Activated CD4-positive, alpha-beta T cell treated with anti-CD3 and anti-CD28 coated beads, Interleukin-2, amount 10 ng/mL, durations not matched to agents 24 days and 14 days (primary cell): ENCODE measurements at regions not wholly inside any gene's neighbourhood (a gene's known extent, or its start where the extent isn't known, plus 50 kb on each side); places are given as distances from the start of the nearest gene placed in this dataset.

ENCODE experiments used
- DNase-seq: peaks from one replicate; pipeline ENCODE4 v3.0.0; 2022
- H3K27ac Mint-ChIP-seq: one replicate; pipeline ENCODE4 v1.8.0; 2022; ENCODE audit warnings: mild to moderate bottlenecking, mixed read lengths
- H3K27me3 Mint-ChIP-seq: one replicate; pipeline ENCODE4 v1.8.0; 2022; ENCODE audit warnings: mixed read lengths
- H3K36me3 Mint-ChIP-seq: one replicate; pipeline ENCODE4 v1.8.0; 2022; ENCODE audit warnings: low read depth, mild to moderate bottlenecking, mixed read lengths
- H3K4me1 Mint-ChIP-seq: one replicate; pipeline ENCODE4 v1.8.0; 2021; ENCODE audit warnings: mixed read lengths
- H3K4me3 Mint-ChIP-seq: one replicate; pipeline ENCODE4 v1.8.0; 2022; ENCODE audit warnings: mild to moderate bottlenecking, moderate library complexity, mixed read lengths
- H3K9me3 Mint-ChIP-seq: one replicate; pipeline ENCODE4 v1.8.0; 2021; ENCODE audit warnings: mixed read lengths
- intact Hi-C: fragments of 100-400 bp; cut with micrococcal nuclease; formaldehyde crosslinking; loops from one replicate; pipeline ENCODE4 v1.15.1; 2023

DNA sequence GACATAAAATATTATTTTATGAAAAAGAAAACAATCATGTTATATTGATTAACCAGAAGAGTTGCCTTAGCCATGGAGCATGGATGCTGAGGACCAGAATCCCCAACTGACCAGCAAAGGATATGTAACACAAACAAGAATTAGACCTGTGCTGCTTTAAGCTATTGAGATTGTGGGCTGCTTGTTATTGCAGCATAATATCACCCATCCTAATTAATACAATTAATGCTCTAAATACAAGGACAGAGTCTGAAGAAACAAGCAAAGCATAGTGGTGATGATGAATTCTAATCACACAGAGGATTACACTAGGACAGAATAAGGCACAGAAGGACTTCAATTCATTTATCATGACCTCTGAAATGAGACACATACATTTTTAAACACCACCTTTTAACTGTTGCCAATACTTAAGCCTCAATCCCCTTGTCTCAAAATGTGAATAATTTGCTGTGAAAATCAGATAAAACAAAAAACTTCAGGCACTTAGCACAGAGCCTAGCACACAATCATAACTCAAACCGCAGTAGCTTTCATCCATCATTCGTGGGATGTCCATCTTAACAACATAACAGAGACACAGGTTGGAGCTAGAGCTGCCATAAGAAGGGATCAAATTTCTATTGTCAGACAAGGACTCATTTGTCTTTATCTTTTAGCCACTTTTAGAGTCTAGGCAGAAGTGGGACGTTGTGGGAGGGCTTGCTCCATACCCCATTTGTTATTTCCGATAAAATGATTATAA is 449.6 kb upstream of the DCN start:
- peaks cover 14% of the 10 kb centered on the region for H3K9me3 Mint-ChIP-seq
- intact Hi-C loops = no loop called here
- H3K4me1 Mint-ChIP-seq = no peaks in the 10 kb centered on the region
- H3K27me3 Mint-ChIP-seq = no peaks in the 10 kb centered on the region
- no peak overlapping the region for H3K4me3 Mint-ChIP-seq
- no peak for DNase-seq
- no peak overlapping the region for H3K27ac Mint-ChIP-seq
- H3K36me3 Mint-ChIP-seq = no peaks in the 10 kb centered on the region

DNA sequence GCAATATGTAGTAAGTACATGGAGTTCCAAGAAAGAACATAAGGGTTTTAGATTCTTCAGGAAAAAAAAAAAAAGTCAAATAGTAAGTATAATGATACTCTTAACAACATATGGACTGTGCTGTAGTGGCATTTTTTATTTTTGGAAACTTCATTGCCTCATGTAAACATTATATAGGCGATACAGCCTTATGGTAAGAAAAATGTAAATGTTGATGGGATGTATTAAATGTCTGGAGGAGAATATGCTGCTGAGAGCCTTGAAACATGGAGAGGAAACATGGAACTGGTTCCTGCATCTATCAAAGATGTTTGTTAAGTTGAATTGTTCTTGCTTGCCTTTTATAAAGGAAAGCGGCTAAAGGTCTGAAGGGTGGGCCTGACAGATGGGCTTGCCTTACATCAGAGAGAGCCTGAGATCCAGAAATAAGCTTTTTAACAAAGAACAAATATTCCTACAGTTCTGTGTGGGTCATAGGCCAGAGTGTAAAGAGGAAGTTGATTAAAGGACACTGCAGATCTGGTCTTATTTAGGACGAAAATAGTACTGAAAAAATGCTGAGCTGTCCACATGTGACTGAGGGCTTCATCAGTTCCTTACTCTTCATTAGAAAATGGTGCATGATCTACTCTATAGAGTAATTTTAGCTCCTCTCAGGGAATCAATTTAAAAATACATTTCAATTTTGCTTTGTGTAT is 448.1 kb upstream of the DCN start:
- no peak for DNase-seq
- Mint-ChIP-seq H3K4me1 (no peaks in the 10 kb centered on the region), H3K27me3 (no peaks in the 10 kb centered on the region), H3K36me3 (no peaks in the 10 kb centered on the region), H3K9me3 (peaks cover 14% of the 10 kb centered on the region), H3K4me3 (no peak overlapping the region), H3K27ac (no peak overlapping the region)
- intact Hi-C loops = no loop called here

DNA sequence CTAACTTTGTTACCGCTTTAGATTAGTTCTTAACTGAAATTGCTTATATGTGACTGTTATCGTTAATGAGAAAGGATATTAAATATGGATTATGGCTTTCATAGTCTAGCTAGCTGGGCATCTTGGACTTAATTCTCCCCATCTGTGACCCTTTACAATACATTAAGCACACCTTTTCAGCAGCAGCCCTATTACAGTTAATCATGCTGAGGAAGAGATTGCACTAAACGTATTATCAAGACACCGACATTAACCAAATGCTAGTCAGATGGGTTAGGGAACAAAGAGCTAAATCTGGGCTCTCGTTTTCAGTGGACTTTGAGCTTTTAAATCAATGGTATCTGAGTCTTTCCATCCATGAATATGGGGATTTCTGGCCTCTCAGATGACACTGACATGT is 447.5 kb upstream of the DCN start:
- Mint-ChIP-seq H3K27me3 (no peaks in the 10 kb centered on the region), H3K9me3 (peaks cover 15% of the 10 kb centered on the region), H3K36me3 (no peaks in the 10 kb centered on the region), H3K27ac (no peak overlapping the region), H3K4me1 (no peaks in the 10 kb centered on the region), H3K4me3 (no peak overlapping the region)
- intact Hi-C loops = no loop called here
- DNase-seq = no peak

DNA sequence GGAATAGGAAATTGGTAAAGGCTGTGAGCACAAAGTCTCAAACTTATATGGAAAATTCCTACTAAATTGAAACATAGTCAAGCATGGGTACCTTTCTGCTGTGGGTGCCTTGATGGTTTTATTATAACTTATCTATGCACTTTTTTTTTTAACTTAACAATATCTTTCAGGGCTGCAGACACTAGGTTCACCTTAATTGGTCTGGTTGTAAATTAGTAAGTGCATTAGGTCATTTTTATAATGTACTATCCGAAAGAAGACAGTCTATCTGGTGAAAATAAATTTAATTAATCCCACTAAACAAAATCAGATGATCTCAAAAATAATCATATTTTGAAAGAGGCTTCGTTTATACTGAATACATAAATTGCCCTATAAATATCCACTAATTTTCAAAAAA is 446.8 kb upstream of the DCN start:
- Mint-ChIP-seq H3K27me3 (no peaks in the 10 kb centered on the region), H3K4me1 (no peaks in the 10 kb centered on the region), H3K36me3 (no peaks in the 10 kb centered on the region), H3K9me3 (peaks cover 16% of the 10 kb centered on the region), H3K4me3 (no peak overlapping the region), H3K27ac (no peak overlapping the region)
- DNase-seq = no peak
- intact Hi-C loops = no loop called here

DNA sequence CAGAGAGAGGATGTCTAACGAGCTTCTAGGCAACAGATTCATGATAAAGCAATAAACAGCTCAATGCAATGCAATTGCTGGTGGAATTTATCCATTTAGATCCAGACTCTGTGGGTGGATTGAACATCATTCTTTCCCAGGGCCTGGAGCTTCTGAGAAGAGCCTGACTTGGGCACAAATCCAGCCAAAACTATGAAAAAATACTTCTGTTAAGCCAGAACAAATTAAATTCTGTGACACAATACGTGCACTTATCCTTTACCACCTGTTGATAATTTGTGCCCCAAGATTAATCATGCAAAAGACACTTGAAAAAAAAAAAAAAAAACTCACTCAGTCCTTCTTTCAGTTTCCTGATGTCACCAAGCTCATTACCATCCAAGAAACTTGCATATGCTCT is 446.0 kb upstream of the DCN start:
- Mint-ChIP-seq H3K27ac (no peak overlapping the region), H3K4me3 (no peak overlapping the region), H3K4me1 (no peaks in the 10 kb centered on the region), H3K27me3 (no peaks in the 10 kb centered on the region), H3K36me3 (no peaks in the 10 kb centered on the region), H3K9me3 (peaks cover 16% of the 10 kb centered on the region)
- intact Hi-C loops = no loop called here
- no peak for DNase-seq

DNA sequence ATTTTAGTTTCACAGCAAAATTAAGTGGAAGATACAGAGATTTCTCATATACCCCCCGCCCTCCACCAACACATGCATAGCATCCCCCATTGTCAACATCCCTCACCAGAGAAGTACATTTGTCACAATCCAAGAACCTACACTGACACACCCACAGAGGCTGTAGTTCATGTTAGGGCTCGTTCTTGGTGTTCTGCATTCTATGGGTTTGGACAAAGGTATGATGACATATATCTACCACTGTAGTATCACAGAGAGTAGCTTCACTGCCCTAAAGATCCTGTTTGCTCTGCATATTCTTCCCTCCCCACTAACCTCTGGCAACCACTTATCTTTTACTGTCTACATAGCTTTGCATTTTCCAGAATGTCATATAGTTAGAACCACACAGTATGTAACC is 444.6 kb upstream of the DCN start:
- Mint-ChIP-seq H3K4me1 (no peaks in the 10 kb centered on the region), H3K27me3 (no peaks in the 10 kb centered on the region), H3K4me3 (no peak overlapping the region), H3K27ac (no peak overlapping the region), H3K9me3 (peaks cover 14% of the 10 kb centered on the region), H3K36me3 (no peaks in the 10 kb centered on the region)
- intact Hi-C loops = no loop called here
- no peak for DNase-seq

DNA sequence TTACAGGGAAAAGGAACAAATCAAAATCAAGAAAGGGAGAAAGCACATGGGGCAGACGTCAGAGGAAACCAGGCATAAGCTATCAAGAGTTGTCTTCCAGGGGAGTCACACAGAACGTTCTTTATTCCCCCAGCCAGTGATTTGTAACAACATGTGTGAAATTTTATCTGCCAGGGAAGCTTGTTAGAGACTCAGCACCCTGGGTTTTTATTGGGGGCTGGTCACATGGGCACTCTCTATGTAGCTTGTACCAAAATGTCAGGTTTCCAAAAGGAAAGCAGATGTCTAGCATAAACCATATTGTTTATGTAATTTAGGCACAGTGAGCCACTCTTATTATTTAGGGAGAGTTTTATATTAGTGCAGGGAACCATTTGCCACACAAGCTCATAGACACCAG is 440.4 kb upstream of the DCN start:
- peaks cover 10% of the 10 kb centered on the region for H3K9me3 Mint-ChIP-seq
- H3K27ac Mint-ChIP-seq = no peak overlapping the region
- no peaks in the 10 kb centered on the region for H3K27me3 Mint-ChIP-seq
- H3K4me1 Mint-ChIP-seq = peaks cover 2% of the 10 kb centered on the region
- no peak for DNase-seq
- no peak overlapping the region for H3K4me3 Mint-ChIP-seq
- H3K36me3 Mint-ChIP-seq = no peaks in the 10 kb centered on the region
- intact Hi-C loops = no loop called here

DNA sequence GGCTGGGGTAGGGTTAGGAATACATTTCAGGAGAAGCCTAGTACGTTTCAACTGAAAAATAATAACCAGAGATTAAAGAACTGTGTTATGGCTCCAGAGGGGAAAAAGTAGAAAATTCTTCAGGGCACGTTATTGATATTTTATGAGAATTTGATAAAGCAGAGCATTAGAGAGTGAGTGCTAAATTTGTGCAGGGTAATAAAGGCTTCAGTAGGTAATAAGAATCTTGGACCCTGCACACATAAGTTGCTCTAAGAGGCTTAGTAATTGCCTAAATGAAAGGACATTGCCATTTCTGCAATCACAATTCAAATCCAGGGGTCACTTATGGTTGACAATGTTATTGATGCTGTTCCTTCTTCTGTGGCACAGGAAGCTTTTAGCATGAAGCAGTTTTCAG is 439.4 kb upstream of the DCN start:
- H3K27me3 Mint-ChIP-seq = no peaks in the 10 kb centered on the region
- no peak overlapping the region for H3K4me3 Mint-ChIP-seq
- H3K27ac Mint-ChIP-seq = no peak overlapping the region
- DNase-seq = no peak
- H3K4me1 Mint-ChIP-seq = peaks cover 6% of the 10 kb centered on the region
- H3K36me3 Mint-ChIP-seq = no peaks in the 10 kb centered on the region
- intact Hi-C loops = no loop called here
- peaks cover 10% of the 10 kb centered on the region for H3K9me3 Mint-ChIP-seq

DNA sequence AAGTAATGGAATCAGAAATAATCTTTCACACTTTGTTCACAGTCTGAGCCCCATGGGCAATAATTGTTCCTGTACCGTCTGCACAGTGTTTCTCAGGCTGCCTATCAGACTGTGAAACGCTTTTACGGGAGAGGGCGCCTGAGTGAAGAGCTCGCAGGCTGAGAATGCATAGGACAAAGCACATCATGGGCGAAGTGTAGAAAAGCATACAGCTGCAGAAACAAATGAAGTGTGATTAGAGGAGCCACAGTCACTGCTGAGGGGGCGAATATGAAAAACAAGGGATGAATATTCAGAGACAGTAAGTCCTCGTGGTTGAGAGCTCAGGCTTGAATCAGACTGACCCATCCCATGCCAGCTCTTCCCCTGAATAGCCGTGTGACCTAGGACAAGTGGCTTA is 438.4 kb upstream of the DCN start:
- peaks cover 6% of the 10 kb centered on the region for H3K4me1 Mint-ChIP-seq
- intact Hi-C loops = no loop called here
- no peak overlapping the region for H3K4me3 Mint-ChIP-seq
- DNase-seq = no peak
- H3K27me3 Mint-ChIP-seq = no peaks in the 10 kb centered on the region
- H3K27ac Mint-ChIP-seq = no peak overlapping the region
- no peaks in the 10 kb centered on the region for H3K36me3 Mint-ChIP-seq
- H3K9me3 Mint-ChIP-seq = peaks cover 10% of the 10 kb centered on the region

DNA sequence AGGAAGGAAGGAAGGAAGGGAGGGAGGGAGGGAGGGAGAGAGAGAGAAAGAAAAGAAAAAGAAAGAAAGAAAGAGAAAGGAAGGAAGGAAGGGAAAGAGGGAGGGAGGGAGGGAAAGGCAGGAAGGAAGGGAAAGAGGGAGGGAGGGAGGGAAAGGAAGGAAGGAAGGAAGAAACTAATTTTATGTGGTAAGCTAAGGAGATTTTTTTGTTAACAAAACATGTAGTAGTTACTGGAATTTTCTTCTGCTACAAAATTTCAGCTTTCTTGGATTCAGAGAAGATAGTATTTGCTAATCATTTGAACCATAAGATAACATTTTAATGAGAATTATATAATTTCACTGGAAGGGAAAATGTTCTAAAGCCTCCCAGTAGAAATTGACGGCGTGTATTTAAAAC is 437.8 kb upstream of the DCN start:
- no peaks in the 10 kb centered on the region for H3K27me3 Mint-ChIP-seq

DNA sequence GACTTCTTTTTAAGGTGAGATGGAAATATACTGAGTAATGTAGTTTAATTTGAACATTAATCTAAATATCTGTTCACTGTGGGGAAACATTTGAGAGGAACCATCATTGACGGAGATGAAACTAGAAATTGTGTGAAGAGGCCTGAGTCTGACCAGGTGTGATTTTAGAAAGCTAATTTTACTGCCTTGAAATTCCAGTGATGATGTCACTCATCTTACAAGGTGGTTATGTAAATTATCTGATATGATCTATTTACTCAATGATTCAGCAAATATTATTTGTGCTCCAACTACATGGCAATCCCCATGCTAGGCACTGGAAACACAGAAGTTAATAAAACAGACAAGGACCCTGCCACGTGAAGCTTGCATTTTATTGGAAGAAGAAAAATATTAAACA is 435.7 kb upstream of the DCN start:
- Mint-ChIP-seq H3K4me3 (no peak overlapping the region), H3K4me1 (peaks cover 6% of the 10 kb centered on the region)

More for the DNA sequence above, 437.8 kb upstream of the DCN start:
- intact Hi-C loops = no loop called here
- DNase-seq = no peak
- H3K4me1 Mint-ChIP-seq = peaks cover 6% of the 10 kb centered on the region
- no peak overlapping the region for H3K4me3 Mint-ChIP-seq
- H3K36me3 Mint-ChIP-seq = no peaks in the 10 kb centered on the region
- no peak overlapping the region for H3K27ac Mint-ChIP-seq
- peaks cover 10% of the 10 kb centered on the region for H3K9me3 Mint-ChIP-seq

DNA sequence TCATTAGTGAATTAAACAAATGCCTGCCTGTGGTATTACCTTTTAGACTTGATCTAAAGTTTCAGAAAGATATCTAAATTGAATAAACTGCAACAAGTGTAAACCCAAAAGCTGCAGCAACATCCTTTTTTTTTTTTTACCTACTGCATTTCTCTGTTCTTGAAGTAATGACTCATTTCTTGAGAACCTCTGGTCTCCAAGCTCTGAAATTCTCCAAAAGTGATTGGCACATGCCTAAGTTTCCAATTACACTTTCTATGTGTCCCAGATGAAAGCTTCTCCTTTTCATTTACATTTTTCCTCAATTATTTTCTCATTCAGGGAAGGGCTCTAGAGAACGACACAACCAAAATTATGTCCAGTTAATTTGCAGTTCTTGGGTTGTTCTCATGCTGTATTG is 435.2 kb upstream of the DCN start:
- no peaks in the 10 kb centered on the region for H3K36me3 Mint-ChIP-seq
- DNase-seq = no peak
- H3K27ac Mint-ChIP-seq = no peak overlapping the region
- peaks cover 3% of the 10 kb centered on the region for H3K9me3 Mint-ChIP-seq
- peaks cover 6% of the 10 kb centered on the region for H3K4me1 Mint-ChIP-seq
- H3K4me3 Mint-ChIP-seq = no peak overlapping the region
- H3K27me3 Mint-ChIP-seq = no peaks in the 10 kb centered on the region
- intact Hi-C loops = no loop called here

More for the DNA sequence above, 435.7 kb upstream of the DCN start:
- H3K27me3 Mint-ChIP-seq = no peaks in the 10 kb centered on the region
- H3K9me3 Mint-ChIP-seq = peaks cover 3% of the 10 kb centered on the region
- no peaks in the 10 kb centered on the region for H3K36me3 Mint-ChIP-seq
- no peak for DNase-seq
- intact Hi-C loops = no loop called here
- H3K27ac Mint-ChIP-seq = no peak overlapping the region

DNA sequence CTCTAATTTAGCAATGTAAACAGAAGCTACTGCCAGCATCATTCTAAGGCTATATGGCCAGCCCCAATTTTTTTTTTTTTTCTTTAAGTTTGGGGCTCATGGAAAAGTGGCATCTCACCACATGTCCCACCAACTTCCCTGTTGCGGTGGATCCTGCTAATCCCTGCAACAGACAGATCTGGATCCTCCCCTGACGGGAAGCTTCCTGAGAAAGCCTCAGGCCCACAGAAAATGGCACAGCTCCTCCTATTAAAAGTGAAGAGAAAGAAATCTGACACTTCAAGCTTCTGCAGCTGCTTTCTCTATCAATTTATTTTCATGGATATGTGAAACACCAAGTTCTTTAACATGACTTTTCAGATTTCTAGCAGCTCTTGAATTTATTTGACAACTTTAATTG is 433.8 kb upstream of the DCN start:
- Mint-ChIP-seq H3K9me3 (peaks cover 3% of the 10 kb centered on the region), H3K36me3 (no peaks in the 10 kb centered on the region), H3K27me3 (no peaks in the 10 kb centered on the region), H3K4me1 (peaks cover 6% of the 10 kb centered on the region), H3K4me3 (no peak overlapping the region), H3K27ac (no peak overlapping the region)
- DNase-seq = no peak
- intact Hi-C loops = no loop called here

DNA sequence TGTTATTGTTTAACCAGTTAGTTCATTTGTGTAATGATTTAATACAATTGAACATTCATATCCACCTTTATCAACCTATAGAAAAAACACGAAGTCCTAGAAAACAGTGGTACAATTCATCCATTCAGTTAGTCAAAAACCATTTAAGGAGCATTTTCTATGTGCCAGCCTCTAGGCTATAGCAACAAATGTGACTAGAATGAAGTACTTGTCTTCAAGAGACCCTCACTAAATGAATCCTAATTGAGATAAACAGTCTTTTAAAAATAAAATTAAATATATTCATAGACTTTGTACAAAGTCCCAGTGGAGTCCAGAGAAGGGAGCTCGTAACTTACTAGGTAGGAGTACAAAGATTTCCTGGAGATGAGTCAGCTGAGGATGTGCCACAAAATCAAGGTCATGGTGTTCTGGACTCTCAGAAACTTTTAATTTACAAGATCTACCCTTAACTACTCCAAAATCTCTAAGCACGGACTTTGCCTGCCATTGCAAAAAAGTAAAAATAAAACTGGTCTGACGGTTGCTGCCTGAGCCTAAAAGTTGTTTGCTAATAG is 430.7 kb upstream of the DCN start:
- peaks cover 11% of the 10 kb centered on the region for H3K4me1 Mint-ChIP-seq
- H3K27me3 Mint-ChIP-seq = no peaks in the 10 kb centered on the region
- H3K27ac Mint-ChIP-seq = no peak overlapping the region
- H3K36me3 Mint-ChIP-seq = no peaks in the 10 kb centered on the region
- no peak for DNase-seq
- intact Hi-C loops = no loop called here
- H3K4me3 Mint-ChIP-seq = no peak overlapping the region
- H3K9me3 Mint-ChIP-seq = no peaks in the 10 kb centered on the region
